Nephron (organoid): ENCODE measurements at regions not wholly inside any gene's neighbourhood (a gene's known extent, or its start where the extent isn't known, plus 50 kb on each side); places are given as distances from the start of the nearest gene placed in this dataset.

Experiments used
- H3K27ac Mint-ChIP-seq, 3 experiments: 2 replicates each; pipeline ENCODE4 v1.8.0; 2020; ENCODE audit warnings: mixed read lengths in 3 of 3, mild to moderate bottlenecking in 2 of 3, moderate library complexity in 1 of 3
- H3K27me3 Mint-ChIP-seq: 2 replicates; pipeline ENCODE4 v1.8.0; 2021; ENCODE audit warnings: low read depth, mild to moderate bottlenecking, moderate library complexity, mixed read lengths
- H3K36me3 Mint-ChIP-seq: 2 replicates; pipeline ENCODE4 v1.8.0; 2020; ENCODE audit warnings: low read depth, mixed read lengths
- H3K4me1 Mint-ChIP-seq: 2 replicates; pipeline ENCODE4 v1.8.0; 2020; ENCODE audit warnings: mixed read lengths
- H3K4me3 Mint-ChIP-seq, 3 experiments: 2 replicates each; pipeline ENCODE4 v1.8.0; 2020; ENCODE audit warnings: mild to moderate bottlenecking in 3 of 3, mixed read lengths in 3 of 3, moderate library complexity in 2 of 3
- H3K9me3 Mint-ChIP-seq: 2 replicates; pipeline ENCODE4 v1.8.0; 2020; ENCODE audit warnings: mixed read lengths
- CTCF ChIP-seq, 3 experiments: fragments of 200-600 bp; sonication (generic); IDR thresholded peaks; one replicate each; pipeline ENCODE4 v1.5.0; 2021; ENCODE audit warnings: antibody characterized with exemption in 3 of 3; ENCODE audit not compliant: unreplicated experiment in 3 of 3

- Mint-ChIP-seq H3K27ac (no peak overlapping the region), H3K9me3 (no peaks in the 10 kb centered on the region), H3K4me1 (peaks cover 5% of the 10 kb centered on the region), H3K4me3 (no peak overlapping the region), H3K36me3 (no peaks in the 10 kb centered on the region), H3K27me3 (peaks cover 8% of the 10 kb centered on the region)
- peak in 1 of 3 experiments; percentile 9 for TF ChIP-seq CTCF (IDR thresholded peaks at IDR 0.05; ENCODE audit: unreplicated experiment in 3 of 3)
Measured at GRCh38 chr3:157606852-157607197, 103.6 kb upstream of the VEPH1 start.

- Mint-ChIP-seq H3K4me3 (no peak overlapping the region), H3K4me1 (peaks cover 5% of the 10 kb centered on the region), H3K9me3 (no peaks in the 10 kb centered on the region), H3K27me3 (peaks cover 8% of the 10 kb centered on the region), H3K27ac (no peak overlapping the region), H3K36me3 (no peaks in the 10 kb centered on the region)
- TF ChIP-seq CTCF (IDR thresholded peaks at IDR 0.05; ENCODE audit: unreplicated experiment in 3 of 3): peak; percentile 78 to 83 (median 79)
Measured at GRCh38 chr3:157606011-157606851, 103.0 kb upstream of the VEPH1 start.

GRCh38 chr3:157605356-157605755 lies 102.1 kb upstream of the VEPH1 start:
- H3K27ac Mint-ChIP-seq: no peak overlapping the region
- H3K9me3 Mint-ChIP-seq: no peaks in the 10 kb centered on the region
- no peak for TF ChIP-seq CTCF (IDR thresholded peaks at IDR 0.05; ENCODE audit: unreplicated experiment in 3 of 3)
- H3K27me3 Mint-ChIP-seq: peaks cover 4% of the 10 kb centered on the region
- H3K4me1 Mint-ChIP-seq: peaks cover 5% of the 10 kb centered on the region
- no peak overlapping the region for H3K4me3 Mint-ChIP-seq
- H3K36me3 Mint-ChIP-seq: no peaks in the 10 kb centered on the region

GRCh38 chr3:157602424-157602823 lies 99.2 kb upstream of the VEPH1 start:
- H3K36me3 Mint-ChIP-seq: no peaks in the 10 kb centered on the region
- peaks cover 5% of the 10 kb centered on the region for H3K4me1 Mint-ChIP-seq
- TF ChIP-seq CTCF (IDR thresholded peaks at IDR 0.05; ENCODE audit: unreplicated experiment in 3 of 3): no peak
- H3K9me3 Mint-ChIP-seq: no peaks in the 10 kb centered on the region
- no peak overlapping the region for H3K27ac Mint-ChIP-seq
- no peak overlapping the region for H3K4me3 Mint-ChIP-seq
- H3K27me3 Mint-ChIP-seq: peaks cover 6% of the 10 kb centered on the region

GRCh38 chr3:157595259-157595658 lies 92.0 kb upstream of the VEPH1 start:
- no peaks in the 10 kb centered on the region for H3K36me3 Mint-ChIP-seq
- no peak overlapping the region for H3K27ac Mint-ChIP-seq
- H3K27me3 Mint-ChIP-seq: peaks cover 15% of the 10 kb centered on the region
- peaks cover 13% of the 10 kb centered on the region for H3K4me1 Mint-ChIP-seq
- H3K4me3 Mint-ChIP-seq: no peak overlapping the region
- no peaks in the 10 kb centered on the region for H3K9me3 Mint-ChIP-seq
- TF ChIP-seq CTCF (IDR thresholded peaks at IDR 0.05; ENCODE audit: unreplicated experiment in 3 of 3): no peak

- Mint-ChIP-seq H3K36me3 (no peaks in the 10 kb centered on the region), H3K27ac (peak overlapping the region in 1 of 3 experiments; percentile 54), H3K4me1 (peaks cover 22% of the 10 kb centered on the region), H3K27me3 (peaks cover 15% of the 10 kb centered on the region), H3K4me3 (no peak overlapping the region), H3K9me3 (no peaks in the 10 kb centered on the region)
- no peak for TF ChIP-seq CTCF (IDR thresholded peaks at IDR 0.05; ENCODE audit: unreplicated experiment in 3 of 3)
Measured at GRCh38 chr3:157594413-157594812, 91.2 kb upstream of the VEPH1 start.
